ENCODE measurements at regions not wholly inside any gene's neighbourhood (a gene's known extent, or its start where the extent isn't known, plus 50 kb on each side); places are given as distances from the start of the nearest gene placed in this dataset.

DNA sequence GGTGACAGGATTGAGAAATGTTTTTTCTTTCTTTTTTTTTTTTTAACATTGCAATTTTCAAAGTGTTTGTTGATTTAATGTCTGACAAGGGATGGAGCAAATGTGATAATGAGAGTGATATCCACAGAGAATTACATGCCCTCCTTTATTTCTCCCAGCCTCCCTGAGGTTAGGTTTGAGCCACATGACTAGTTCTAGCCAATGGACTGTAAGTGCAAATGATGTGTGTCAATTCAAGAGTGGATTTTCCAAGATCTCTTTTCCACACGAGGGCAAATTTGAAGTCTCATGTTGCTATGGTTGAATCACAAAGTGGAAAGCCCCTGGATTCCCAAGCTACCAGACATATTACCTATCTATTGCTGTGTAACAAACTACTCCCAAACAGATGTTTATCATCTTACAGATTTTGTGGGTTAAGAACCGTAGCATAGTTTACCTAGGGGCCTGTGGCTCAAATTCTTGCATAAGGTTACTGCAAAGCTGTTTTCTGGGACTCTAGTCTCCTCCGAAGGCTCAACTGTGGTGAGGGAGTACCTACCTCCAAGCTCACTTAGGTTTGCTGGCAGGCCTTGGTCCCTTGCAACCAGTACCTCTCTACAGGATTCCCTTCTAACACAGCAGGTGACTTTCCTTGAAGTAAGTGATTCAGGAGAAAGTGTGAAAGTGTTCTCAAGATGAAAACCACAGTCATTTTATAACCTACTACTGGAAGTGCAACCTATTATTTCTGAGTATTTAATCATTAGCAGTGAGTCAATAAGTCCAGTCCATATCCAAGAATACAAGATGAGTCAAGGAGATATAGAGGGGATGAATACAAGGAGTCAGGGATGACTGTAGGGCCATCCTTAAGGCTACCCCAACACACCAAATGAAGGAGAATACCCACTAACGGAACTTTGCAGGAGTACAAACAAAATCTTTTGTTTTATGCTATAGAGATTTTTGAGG lies 533.6 kb downstream of the PTPRC start:
- no peak for DNase-seq

DNA sequence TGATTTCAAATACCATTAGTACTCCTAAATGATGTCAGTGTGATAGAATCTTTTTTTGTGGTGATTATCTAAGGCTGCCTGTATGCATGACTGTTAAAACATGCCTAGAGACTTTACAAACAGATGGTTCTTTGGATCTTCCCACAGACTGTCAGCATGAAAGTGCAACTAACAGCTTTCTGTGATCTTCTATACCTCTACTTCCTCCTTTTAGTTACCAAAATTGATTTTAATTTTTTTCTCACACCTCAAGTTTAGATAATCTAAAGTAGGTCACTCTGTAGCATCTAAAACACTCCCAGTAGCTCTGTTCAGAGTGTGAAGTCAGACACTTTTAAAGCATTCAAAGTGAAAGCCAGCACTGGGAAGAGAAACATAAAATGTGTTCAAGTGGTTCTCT lies 534.5 kb downstream of the PTPRC start:
- peak; percentile 18 for DNase-seq

DNA sequence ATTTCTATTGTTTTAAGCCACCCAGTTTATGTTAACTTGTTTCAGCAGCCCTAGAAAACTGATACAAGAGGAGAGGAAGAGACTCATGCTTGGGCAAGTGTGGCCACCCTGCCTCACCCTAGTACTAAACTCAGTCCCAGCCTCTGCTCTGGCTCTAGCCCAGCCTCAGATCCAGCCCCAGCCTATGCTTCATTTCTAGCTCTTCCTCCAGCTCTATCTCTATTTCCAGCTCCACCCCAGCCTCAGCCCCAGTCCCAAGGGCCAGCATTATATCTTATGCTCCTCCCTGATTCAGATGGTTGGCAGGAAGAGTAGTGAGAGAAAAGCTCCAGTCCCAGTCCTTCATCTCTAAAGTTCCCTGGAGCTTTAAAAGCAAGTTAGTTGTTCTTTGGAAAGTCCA lies 535.5 kb downstream of the PTPRC start:
- DNase-seq: no peak

DNA sequence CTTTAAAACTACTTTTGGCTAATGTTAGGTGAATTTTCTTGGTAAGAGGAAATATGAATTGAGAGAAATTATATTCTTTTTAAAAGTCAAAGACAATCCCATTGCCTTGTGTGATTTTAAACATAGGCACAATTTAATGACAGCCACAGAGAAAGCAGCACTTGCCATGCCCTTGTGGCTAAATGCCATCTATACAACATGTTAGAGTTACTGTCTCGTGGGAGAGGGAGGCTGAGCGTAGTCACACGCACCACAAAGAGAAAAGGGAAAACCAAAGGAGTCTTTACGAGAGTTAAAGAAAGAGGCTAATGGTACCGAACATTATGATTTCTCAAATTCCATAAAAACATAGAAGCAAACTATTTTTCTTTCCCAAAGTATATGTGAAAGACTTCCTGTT lies 537.9 kb downstream of the PTPRC start:
- DNase-seq: no peak

GRCh38 chr1:199177241-199177640 lies 538.4 kb downstream of the PTPRC start:
- DNase-seq: no peak

DNA sequence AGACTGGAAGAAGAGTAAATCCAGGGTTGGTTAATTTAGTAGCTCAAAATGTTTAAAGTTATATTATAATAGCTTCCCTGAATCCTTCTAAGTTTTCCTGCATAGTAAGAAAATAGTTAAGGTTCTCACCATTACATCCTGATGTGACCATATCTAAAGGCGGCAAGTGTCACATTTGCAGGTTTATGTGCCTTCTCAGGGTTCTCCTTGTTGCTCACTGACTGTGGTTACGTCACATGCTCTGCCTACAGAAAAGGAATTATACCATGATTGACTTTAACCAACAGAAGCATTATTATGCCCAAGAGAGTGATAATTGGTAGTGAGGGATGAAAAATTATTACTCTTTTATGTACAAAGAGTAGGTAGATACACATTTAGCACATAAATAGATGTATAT lies 539.8 kb downstream of the PTPRC start:
- no peak for DNase-seq

GRCh38 chr1:199182186-199182843 lies 543.5 kb downstream of the PTPRC start:
- no peak for DNase-seq

- no peak for DNase-seq
These were observed 545.3 kb downstream of the PTPRC start for GRCh38 chr1:199184180-199184579.

GRCh38 chr1:199194862-199195261 lies 556.0 kb downstream of the PTPRC start:
- no peak for DNase-seq

DNA sequence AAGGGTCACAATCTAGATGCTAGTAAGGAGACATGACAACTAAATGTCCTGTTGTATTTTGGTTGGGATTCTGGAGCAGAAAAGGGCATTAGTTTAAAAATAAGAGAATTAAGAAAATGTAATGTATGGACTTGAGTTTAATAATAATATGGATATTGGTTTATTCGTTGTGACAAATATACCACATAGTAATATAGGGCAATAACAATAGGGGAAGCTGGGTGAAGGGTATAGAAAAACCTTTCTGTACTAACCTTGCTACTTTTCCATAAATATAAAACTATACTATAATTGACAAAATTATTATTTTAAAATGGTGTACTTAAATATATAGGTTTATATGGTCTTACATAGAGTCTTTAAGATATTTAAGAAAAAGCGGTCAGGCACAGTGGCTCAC lies 558.9 kb downstream of the PTPRC start:
- no peak for DNase-seq

DNA sequence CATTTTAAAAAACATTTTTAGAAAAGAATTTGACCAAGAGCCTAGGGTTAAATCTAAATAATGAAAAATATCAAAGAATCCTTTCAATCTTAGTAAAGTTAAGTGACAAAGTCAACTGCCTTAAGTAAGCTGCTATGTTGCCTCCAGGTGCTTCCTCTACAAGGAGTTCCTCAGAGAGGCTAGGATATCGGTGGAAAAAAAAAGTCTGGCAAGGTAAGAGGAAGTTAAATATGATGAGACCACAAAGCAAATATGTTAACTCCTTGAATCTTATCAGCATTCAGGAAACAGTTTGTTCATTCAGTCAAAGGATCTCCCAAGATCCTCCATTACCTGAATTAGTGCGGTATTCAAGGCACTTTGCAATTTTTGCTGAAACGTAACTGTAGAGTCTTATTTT lies 563.5 kb downstream of the PTPRC start:
- DNase-seq: no peak

- no peak for DNase-seq
These were observed 565.4 kb downstream of the PTPRC start for GRCh38 chr1:199204231-199204630.

DNA sequence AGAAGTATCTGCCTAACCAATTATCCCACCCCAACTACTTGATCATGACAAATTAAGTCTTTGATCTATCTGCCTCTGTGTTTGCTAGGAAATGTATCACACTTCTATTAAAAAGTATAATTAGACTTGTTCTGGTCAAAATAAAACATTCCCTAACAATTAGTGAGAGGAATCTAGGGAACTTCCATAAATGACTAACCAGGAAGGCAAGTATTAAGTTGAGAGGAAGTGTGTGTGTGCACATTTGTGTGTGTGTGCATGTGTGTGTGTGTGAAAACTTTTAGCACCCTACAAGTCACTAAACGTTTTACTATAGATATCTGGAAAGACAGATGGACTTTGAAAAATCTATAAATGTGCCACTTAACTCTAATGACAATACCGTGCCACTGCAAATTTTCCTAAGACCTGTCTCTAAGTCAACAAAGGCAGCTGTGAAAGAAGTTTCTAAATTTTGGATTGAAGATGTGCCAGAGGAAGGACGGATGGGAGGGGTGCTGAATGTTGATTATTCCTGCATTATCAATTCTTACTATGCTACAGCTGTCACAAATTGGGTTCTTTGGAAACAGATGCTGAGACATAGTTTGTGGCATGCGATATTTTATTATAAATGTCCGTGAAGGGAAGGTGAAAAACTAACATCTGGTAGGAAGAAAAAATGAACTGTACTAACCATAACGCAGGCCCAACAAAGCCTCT lies 567.1 kb downstream of the PTPRC start:
- peak; percentile 31 for DNase-seq

DNA sequence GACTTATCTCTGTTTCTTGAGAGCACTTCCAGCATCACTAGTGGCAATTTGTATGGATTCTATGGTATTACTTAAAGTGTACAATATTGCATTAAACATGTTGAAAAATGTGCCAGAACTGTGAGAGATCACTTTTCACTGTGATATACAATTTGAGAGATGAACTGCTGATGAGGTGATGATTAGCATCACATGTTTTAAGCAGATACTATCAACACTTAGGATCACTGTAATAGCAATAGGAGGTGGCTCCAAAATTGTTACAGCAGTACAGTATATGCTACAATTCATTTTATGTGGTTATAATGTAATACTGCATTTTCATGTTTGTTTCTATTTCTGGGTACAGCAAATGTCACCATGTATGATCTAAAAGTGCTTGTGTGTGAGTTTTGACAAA lies 570.0 kb downstream of the PTPRC start:
- DNase-seq: no peak

DNA sequence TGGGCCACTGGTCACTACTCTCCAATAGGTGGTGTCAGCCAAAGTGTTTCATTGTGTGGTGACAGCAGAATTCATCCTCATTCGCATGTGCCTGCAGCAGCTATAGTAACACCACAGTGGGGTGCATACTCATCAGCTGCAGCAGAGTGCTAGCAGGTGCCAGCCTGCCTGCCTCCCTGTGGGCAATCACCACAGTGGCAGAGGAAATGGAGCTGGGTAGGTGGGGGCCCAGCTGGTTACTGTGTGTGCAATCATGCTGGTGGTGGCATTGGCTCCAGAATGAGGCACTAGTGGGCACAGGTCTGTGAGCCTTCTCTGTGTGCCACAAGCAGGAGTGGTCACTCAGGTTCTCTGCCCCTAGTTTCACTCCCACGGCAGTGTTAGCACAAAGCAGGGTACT lies 579.2 kb downstream of the PTPRC start:
- DNase-seq: no peak

- DNase-seq: no peak
These were observed 579.7 kb downstream of the PTPRC start for GRCh38 chr1:199218533-199218932.

DNA sequence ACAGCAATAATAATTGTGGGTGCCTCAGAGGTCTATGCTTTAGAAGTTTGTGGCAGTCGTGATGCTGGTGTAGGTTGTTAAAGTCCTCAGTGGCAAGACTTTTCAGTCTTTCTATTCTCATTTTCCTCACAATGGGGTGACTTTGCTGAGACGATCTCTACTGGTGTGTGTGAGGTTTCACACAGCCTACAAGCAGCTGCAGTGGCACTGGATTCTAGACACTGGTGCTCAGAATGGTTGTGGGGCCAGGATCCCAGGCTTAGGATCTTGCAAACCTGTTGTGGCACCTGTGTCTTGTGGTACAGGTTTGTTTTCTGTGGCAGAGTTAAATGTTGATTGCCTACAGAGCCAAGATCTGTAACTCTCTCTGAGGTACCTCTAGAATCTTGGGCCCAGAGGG lies 581.2 kb downstream of the PTPRC start:
- no peak for DNase-seq

DNA sequence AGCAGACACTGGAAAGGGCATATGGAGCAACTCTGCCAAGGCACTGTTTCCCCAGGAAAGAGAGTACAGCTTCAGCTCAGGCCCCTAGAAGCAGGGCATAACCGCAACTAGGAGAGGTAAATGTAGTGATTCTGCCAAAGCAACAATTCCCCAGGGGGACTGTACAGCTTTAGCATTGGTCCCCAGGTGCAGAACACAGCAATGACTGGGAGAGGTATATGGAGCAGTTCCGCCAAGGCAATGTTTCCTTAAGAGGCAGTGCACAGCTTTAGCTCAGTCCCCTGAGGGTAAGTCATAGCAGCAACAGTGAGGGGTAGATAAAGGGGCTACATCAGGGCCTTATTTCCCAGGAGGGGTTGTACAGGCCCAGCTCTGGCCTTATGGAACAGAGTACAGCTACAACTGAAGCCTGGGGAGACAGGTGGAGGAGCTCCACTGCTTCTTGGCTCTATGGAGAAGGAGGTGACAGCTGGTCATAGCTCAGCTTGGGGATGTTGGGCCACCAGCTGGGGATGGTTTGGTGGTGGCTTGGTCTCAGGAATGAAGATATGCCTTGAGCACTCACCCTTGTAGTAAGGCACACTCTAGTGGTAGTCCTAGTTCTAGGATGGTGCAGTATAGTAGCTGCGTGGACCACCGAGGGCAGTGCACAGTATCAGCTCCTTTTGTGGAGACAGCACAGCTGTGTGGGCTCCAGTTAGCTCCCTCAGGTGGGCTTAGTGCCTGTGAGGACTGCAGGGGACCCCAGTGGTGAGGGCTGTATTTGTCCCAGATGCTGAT lies 582.7 kb downstream of the PTPRC start:
- DNase-seq: no peak

- no peak for DNase-seq
These were observed 585.1 kb downstream of the PTPRC start for GRCh38 chr1:199223936-199224335.

DNA sequence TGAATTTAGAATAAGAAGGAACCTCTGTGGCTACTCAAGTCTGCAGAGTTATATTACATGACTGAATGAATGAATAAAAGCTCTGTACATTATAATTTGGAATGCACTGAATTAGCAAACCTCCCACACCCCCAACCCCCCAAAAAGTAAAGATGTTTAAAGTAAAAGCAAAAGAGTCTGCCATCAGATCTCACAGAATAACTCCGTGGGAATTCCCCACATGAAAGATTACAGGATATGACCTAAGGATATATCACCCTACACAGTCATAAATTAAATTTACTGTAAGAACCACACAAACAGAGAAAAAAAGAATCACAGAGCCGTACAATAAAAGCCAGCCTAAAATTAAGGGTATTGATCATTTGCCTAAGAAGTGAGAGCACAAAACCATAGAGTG lies 587.3 kb downstream of the PTPRC start:
- DNase-seq: peak; percentile 76

DNA sequence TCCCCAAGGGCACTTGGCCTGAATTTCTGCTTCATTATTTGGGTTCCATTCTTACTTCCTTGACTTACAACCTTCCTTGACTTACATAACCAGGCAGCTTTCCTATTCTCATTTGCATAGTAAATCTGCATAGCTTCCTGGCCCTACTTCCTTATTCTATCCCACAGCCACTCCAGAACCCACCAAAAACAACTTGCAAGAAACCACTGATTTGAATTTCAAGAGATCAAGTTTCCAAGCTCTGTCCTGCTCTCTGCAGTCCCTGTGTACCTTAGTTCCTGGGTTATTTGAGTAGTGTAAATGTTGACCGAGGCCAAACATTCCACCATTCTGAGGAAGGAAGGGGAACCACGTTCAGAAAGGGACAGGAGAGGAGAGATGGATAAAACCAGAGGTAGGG lies 603.3 kb downstream of the PTPRC start:
- no peak for DNase-seq

DNA sequence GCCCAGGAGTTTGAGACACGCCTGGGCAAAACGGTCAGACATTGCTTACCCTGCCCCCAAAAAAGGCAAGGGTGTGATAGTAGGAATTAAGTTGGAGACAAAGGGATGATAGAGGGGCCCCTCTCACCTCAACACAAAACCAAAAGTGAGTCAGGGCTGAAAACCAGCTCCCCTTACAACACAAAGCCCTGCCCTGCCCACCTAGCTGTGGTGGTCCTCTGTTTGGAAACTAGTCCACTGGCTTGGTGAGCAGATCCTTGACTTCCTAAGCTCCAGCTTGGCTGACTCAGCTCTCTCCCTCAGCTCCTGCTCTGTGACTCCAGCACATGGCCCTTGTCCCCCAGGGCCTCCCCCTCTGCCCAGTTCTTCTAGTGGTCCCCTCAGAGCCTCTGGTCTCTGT lies 603.8 kb downstream of the PTPRC start:
- DNase-seq: no peak
